Thymus (tissue), 11 donors: ENCODE measurements at regions not wholly inside any gene's neighbourhood (a gene's known extent, or its start where the extent isn't known, plus 50 kb on each side); places are given as distances from the start of the nearest gene placed in this dataset.

Source experiments
- DNase-seq, 9 donors: peaks; one replicate each; pipeline ENCODE4 v3.0.0-alpha.2; 2013; ENCODE audit warnings: low spot score in 9 of 9, low read depth in 6 of 9, missing footprints in 1 of 9
- H3K27ac ChIP-seq, 2 donors: one replicate each; pipeline ENCODE4 v1.5.1; 2013; ENCODE audit warnings: control low read depth in 1 of 2, low read depth in 1 of 2, low read length in 1 of 2, mild to moderate bottlenecking in 1 of 2, moderate library complexity in 1 of 2
- H3K27me3 ChIP-seq, 2 donors: one replicate each; pipeline ENCODE4 v1.5.1; 2013; ENCODE audit warnings: low read length in 1 of 2; ENCODE audit not compliant: control insufficient read depth in 2 of 2, insufficient read depth in 1 of 2
- H3K36me3 ChIP-seq, 2 donors: one replicate each; pipeline ENCODE4 v1.5.1; 2013; ENCODE audit warnings: low read length in 1 of 2, mild to moderate bottlenecking in 1 of 2, moderate library complexity in 1 of 2; ENCODE audit not compliant: control insufficient read depth in 2 of 2, insufficient read depth in 2 of 2
- H3K4me1 ChIP-seq, 2 donors: one replicate each; pipeline ENCODE4 v1.5.1; 2013; ENCODE audit warnings: low read length in 2 of 2; ENCODE audit not compliant: control insufficient read depth in 2 of 2, insufficient read depth in 2 of 2
- H3K4me3 ChIP-seq, 2 donors: one replicate each; pipeline ENCODE4 v1.5.1; 2013; ENCODE audit warnings: low read length in 2 of 2, control low read depth in 1 of 2, mild to moderate bottlenecking in 1 of 2
- H3K9me3 ChIP-seq, 2 donors: one replicate each; pipeline ENCODE4 v1.5.1; 2013; ENCODE audit warnings: low read length in 1 of 2, mild to moderate bottlenecking in 1 of 2; ENCODE audit not compliant: control insufficient read depth in 2 of 2, insufficient read depth in 1 of 2
- WGBS: extraction: QIAGEN DNeasy Blood & Tissue Kit; methylation state at CpG from one replicate; pipeline ENCODE4 v1.1.7; 2013; 5-methylcytosine and 5-hydroxymethylcytosine counted together
- donor health status: healthy.

DNA sequence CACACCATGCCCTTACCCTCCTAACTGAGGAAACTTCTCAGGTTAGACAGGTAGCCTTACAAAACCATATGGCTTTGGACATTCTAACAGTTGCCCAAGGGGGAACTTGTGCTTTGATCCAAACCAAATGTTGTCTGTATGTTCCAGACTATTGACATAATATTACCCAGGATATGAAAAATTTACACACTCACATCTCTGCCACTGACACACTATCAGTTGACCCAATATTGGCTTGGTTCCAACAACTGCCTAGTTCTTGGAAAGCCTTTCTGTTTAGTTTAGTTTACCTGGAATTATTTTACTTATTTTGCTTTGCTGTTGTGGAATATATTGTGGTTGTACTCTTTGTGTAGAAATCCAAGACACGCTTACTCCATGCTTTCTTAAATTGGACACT is 178.4 kb downstream of the RNF152 start:
- DNase-seq, result no peak
- Histone ChIP-seq H3K9me3 (no peaks in the 10 kb centered on the region), H3K27ac (no peak overlapping the region), H3K4me3 (no peak overlapping the region), H3K27me3 (no peaks in the 10 kb centered on the region), H3K36me3 (no peaks in the 10 kb centered on the region), H3K4me1 (no peaks in the 10 kb centered on the region)
- 99% methylated on average over 1 of the region's 1 CpG for WGBS

DNA sequence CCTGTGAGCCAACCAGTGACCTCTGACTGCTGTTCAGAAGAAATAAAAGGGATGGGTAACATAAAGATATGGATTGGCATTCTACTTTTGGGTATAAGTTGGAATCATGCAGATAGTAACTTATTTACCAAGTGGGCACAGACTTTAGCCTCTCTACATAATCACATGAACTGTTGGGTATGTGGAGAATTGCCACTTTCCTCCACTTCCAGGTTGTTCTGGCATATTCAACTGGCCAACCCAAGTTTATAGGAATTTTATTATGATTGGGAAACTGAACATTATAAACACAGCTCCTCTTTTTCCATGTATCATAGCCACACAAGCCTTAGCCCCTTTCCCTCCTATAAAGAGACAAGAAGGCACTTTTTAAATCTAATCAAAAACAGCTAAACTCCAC is 179.3 kb downstream of the RNF152 start:
- Histone ChIP-seq H3K9me3 (no peaks in the 10 kb centered on the region), H3K4me3 (no peak overlapping the region), H3K27ac (no peak overlapping the region), H3K36me3 (no peaks in the 10 kb centered on the region), H3K4me1 (no peaks in the 10 kb centered on the region), H3K27me3 (no peaks in the 10 kb centered on the region)
- no peak for DNase-seq

DNA sequence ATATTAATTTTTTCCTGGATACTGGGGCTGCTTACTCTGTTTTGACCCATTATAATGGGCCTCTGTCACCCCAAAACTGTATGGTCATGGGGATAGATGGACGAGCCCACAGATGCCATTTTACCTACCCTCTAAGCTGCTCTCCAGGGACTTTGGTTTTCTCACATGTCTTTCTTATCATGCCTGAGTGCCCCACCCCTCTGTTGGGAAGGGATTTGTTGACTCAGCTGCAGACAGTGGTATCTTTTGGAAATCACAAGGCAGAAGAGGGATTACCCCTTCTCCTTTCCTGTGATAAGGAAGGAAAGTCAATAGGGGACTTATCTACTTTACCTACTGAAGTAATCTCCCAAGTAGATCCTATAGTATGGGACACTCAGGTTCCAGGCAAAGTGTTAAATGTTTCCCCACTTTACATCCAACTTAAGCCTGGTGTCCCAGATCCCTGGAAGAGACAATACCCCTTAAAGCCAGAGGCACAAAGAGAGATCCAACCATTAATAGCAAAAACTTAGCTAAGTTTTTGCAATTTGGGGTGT is 182.7 kb downstream of the RNF152 start:
- Histone ChIP-seq H3K36me3 (no peaks in the 10 kb centered on the region), H3K4me3 (no peak overlapping the region), H3K27ac (no peak overlapping the region), H3K9me3 (no peaks in the 10 kb centered on the region), H3K4me1 (no peaks in the 10 kb centered on the region), H3K27me3 (no peaks in the 10 kb centered on the region)
- 90% methylated on average over 1 of the region's 1 CpG for WGBS
- no peak for DNase-seq

DNA sequence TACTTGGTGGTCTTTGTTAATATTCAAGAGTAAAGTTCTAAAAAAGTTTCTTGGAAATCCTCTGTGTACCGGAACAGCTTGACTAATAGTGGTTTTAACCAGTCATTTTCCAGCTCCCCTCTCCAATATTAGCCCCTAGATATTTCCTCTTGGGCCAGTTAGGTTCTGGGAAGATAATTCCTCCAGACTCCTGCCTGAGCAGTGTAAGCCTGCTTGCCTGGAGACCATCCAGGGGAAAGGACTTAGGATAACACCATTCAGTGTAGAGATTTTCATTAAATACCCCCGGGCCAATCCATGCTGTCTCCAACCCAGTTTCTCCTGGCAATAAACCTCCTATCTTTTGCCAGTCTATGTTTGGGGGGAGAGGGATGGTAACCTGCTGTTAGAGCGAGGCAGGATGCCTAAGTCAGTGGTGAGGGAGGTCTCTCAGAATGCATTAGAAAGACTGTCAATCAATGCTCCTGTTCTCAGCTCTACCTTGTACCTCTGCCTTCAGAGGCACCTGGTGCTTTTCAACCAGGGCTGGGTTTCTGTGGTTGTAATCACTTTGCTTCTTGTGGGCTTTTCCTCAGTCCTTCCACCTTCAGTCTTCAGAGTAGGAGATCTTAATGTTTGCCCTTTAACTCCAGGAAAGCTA is 186.4 kb downstream of the RNF152 start:
- no peak overlapping the region for H3K27ac ChIP-seq
- 83% methylated on average over 3 of the region's 3 CpGs for WGBS
- no peak overlapping the region for H3K4me3 ChIP-seq
- no peaks in the 10 kb centered on the region for H3K4me1 ChIP-seq
- no peak for DNase-seq
- H3K27me3 ChIP-seq, result no peaks in the 10 kb centered on the region
- no peaks in the 10 kb centered on the region for H3K36me3 ChIP-seq
- no peaks in the 10 kb centered on the region for H3K9me3 ChIP-seq

DNA sequence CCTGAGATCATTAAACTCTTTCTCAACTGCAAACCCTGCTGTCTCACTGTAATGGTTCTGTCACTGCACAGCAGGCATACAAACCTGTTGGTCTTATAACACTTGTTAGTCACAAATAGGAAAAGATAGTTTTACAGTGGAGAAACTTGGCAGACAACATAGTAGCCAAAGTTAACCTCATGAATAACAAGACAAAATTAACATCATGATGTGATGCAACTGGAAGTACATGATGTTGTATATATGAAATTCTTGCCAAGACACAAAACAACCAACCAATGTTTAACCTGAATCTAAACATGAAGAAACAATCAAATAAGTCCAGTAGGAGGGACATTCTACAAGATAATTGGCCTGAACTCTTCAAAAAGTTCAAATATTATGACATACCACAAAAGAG is 189.3 kb downstream of the RNF152 start:
- Histone ChIP-seq H3K27me3 (no peaks in the 10 kb centered on the region), H3K4me1 (no peaks in the 10 kb centered on the region), H3K9me3 (no peaks in the 10 kb centered on the region), H3K4me3 (no peak overlapping the region), H3K27ac (no peak overlapping the region), H3K36me3 (no peaks in the 10 kb centered on the region)
- no peak for DNase-seq

DNA sequence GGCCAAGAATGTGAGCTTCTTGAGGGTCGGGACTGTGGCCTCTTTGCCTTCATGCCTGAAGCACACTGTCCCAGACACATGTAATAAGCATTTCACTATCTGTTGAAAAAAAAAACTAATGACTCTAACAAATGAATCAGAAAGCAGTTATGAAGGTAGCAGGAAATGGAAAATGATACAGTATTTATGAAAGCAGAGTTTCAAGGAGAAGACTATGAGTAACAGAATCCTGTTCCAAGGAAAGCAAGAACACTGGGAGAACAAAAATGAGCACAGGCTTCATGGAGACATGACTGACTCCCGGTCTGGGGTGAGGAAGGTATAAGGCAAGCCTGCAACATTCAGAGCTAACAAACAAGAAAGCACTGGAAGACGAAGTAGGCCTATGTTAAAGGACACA is 190.8 kb downstream of the RNF152 start:
- DNase-seq, result no peak
- Histone ChIP-seq H3K27me3 (no peaks in the 10 kb centered on the region), H3K27ac (no peak overlapping the region), H3K9me3 (no peaks in the 10 kb centered on the region), H3K4me1 (no peaks in the 10 kb centered on the region), H3K4me3 (no peak overlapping the region), H3K36me3 (no peaks in the 10 kb centered on the region)
- WGBS, result 92% methylated on average over 3 of the region's 3 CpGs

DNA sequence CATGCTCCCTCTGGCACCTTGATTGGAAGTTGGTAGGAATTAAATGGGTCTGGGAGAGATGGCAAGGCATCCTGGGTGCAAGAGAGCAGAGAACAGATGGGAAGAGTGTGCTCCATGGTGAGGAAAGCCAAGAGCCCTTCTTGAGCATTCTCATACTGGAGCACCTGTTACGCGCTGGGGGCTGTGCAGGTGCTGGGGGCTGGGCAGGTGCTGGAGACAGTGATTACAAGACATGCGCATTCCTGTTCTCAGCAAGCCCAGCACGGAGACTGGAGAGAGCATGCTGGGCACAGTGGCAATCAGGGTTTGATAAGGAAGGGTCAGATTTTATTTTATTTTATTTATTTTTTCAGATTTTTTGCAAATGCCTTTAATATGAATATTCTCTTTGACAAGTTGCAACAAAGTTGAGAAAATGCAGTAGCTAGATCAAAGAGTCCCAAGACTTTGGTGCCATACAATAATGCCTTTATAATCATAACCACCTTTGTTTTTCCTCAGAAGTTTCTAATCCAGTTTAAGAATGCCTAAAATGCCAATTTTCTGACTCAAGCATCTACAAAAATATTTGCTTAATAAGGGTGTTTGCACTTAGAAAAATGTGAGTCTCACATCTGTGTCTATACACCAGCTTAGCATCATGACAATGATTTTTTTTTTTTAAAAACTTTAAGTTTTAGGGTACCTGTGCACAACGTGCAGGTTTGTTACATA is 193.3 kb downstream of the RNF152 start:
- DNase-seq, result no peak
- Histone ChIP-seq H3K4me3 (no peak overlapping the region), H3K27ac (no peak overlapping the region), H3K27me3 (no peaks in the 10 kb centered on the region), H3K36me3 (no peaks in the 10 kb centered on the region), H3K9me3 (no peaks in the 10 kb centered on the region), H3K4me1 (no peaks in the 10 kb centered on the region)
- WGBS, result 91% methylated on average over 5 of the region's 5 CpGs

DNA sequence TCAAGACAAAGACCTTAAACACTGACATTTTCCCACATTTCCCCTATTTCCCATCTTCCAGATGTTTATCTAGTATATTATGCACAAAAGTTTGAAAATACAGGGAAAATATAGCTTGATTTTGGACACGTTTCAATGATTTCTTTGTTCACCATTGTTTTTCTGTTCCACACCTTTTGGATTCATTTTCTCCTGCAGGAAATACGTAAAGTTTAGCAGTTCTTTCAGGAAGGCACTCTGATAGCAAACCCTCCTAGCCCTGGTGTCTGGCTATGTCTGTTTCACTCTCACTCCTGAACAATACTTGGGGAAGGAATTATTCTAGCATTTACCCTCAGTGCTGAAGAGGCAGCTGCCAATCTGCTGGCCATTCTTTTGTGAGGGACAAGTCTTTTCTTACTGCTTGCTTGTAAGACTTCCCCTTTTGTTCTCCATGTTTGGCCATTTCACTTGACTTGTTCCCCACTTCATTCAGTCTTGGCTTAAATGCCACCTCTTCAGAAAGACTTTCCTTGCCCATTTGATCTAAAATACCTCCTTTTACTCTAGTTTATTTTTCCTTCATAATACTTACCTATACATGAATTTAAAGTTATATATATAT is 195.4 kb downstream of the RNF152 start:
- H3K27me3 ChIP-seq, result no peaks in the 10 kb centered on the region
- DNase-seq, result no peak
- 77% methylated on average over 2 of the region's 2 CpGs for WGBS
- no peaks in the 10 kb centered on the region for H3K36me3 ChIP-seq
- H3K9me3 ChIP-seq, result no peaks in the 10 kb centered on the region
- H3K27ac ChIP-seq, result no peak overlapping the region
- H3K4me3 ChIP-seq, result no peak overlapping the region
- H3K4me1 ChIP-seq, result no peaks in the 10 kb centered on the region

DNA sequence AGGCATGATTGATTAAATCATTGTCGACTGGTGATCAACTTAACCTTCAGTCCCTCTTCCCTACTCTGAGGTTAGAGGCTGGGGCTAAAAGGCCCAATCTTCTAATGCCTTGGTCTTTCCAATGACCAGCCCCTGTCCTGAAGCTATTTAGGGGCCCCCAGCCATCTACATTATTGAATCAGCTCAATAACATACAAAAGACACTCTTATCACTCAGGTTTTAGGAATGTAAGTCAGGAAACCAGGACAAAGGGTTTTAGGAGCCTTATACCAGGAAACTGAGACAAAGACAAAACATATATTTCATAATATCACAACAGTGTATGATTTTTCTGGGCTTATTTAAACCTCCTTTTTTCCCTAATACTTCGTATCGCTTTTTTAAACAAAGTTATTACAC is 198.6 kb downstream of the RNF152 start:
- WGBS, result 95% methylated on average over 3 of the region's 3 CpGs
- no peaks in the 10 kb centered on the region for H3K9me3 ChIP-seq
- H3K36me3 ChIP-seq, result no peaks in the 10 kb centered on the region
- no peaks in the 10 kb centered on the region for H3K27me3 ChIP-seq
- no peak for DNase-seq
- no peaks in the 10 kb centered on the region for H3K4me1 ChIP-seq
- H3K27ac ChIP-seq, result no peak overlapping the region
- H3K4me3 ChIP-seq, result no peak overlapping the region
